ENCODE measurements at regions not wholly inside any gene's neighbourhood (a gene's known extent, or its start where the extent isn't known, plus 50 kb on each side); places are given as distances from the start of the nearest gene placed in this dataset.

DNA sequence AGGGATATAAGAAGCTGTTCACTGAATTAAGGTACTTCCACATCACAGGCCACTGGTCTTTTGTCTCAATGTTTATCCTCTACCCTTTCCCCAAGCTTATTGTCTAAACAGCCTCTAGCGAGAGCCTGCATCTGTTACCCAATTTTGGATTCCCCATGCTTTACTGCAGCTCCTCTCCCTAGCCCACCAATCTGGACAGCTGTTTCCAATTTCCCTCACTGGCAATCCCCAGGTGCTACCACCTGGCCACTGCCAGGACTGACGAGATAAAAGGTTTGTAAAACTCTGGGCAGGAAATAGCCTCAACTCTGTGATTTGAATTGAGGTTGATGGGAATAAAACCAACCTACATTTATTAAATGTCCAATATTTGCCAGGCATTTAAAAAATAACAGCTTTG is 58.0 kb upstream of the TEX9 start:
- TF ChIP-seq POLR2A (IDR thresholded peaks at IDR 0.05), result no peak
- TF ChIP-seq, protein P1, sequence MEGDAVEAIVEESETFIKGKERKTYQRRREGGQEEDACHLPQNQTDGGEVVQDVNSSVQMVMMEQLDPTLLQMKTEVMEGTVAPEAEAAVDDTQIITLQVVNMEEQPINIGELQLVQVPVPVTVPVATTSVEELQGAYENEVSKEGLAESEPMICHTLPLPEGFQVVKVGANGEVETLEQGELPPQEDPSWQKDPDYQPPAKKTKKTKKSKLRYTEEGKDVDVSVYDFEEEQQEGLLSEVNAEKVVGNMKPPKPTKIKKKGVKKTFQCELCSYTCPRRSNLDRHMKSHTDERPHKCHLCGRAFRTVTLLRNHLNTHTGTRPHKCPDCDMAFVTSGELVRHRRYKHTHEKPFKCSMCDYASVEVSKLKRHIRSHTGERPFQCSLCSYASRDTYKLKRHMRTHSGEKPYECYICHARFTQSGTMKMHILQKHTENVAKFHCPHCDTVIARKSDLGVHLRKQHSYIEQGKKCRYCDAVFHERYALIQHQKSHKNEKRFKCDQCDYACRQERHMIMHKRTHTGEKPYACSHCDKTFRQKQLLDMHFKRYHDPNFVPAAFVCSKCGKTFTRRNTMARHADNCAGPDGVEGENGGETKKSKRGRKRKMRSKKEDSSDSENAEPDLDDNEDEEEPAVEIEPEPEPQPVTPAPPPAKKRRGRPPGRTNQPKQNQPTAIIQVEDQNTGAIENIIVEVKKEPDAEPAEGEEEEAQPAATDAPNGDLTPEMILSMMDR (IDR thresholded peaks at IDR 0.05), result no peak
- no peaks in the 10 kb centered on the region for H3K27me3 ChIP-seq
- H3K9me3 ChIP-seq, result no peaks in the 10 kb centered on the region
- DNase-seq, result no peak
- no peak overlapping the region for H3K4me3 ChIP-seq
- H3K36me3 ChIP-seq, result no peaks in the 10 kb centered on the region
- H3K4me1 ChIP-seq, result no peaks in the 10 kb centered on the region
- H3K27ac ChIP-seq, result no peak overlapping the region

DNA sequence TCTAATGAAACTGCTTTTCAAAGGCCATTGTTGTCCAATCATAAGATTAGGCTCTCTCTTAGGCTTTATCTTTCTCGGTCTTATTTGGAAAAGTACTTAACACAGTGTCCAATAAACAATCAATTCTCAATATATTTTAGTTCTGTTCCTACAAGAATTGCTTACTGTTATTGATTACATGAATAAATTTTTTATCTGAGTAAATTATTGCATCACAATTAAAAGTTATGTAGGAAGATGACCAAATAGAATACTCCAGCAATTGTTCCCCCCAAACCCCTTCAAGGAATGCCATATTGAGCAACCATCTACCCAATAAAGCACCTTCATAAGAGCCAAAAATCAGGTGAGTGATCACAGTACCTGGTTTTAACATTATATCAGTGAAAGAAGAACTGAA is 55.0 kb upstream of the RFX7 start:
- no peak overlapping the region for H3K27ac ChIP-seq
- H3K27me3 ChIP-seq, result no peaks in the 10 kb centered on the region
- no peaks in the 10 kb centered on the region for H3K9me3 ChIP-seq
- H3K36me3 ChIP-seq, result no peaks in the 10 kb centered on the region
- H3K4me3 ChIP-seq, result no peak overlapping the region
- H3K4me1 ChIP-seq, result no peaks in the 10 kb centered on the region
- TF ChIP-seq, protein P1 (IDR thresholded peaks at IDR 0.05), result no peak
- no peak for TF ChIP-seq POLR2A (IDR thresholded peaks at IDR 0.05)
- no peak for DNase-seq

DNA sequence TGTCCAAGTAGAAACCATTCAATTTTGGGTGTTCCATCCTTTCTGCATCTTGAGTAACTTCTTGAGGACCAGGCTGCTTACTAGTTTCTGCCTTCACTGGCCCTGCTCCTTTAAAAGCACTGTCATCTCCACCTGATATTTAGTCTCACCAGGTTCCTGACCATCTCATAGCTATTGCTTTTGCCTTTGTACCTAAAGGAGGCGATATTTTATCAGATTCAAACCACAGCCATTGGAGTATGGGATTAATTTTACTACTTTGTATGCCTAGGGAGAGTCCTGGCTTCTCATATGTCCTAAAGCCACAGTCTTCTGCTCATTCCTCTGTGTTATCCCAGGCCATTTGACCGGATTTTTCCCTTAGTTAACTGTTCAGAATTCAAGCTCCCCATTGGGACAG is 51.8 kb upstream of the RFX7 start:
- no peak for TF ChIP-seq POLR2A (IDR thresholded peaks at IDR 0.05)
- TF ChIP-seq, protein P1 (IDR thresholded peaks at IDR 0.05), result peak in 2 of 6 experiments; percentile 23 to 26
- H3K9me3 ChIP-seq, result no peaks in the 10 kb centered on the region
- no peaks in the 10 kb centered on the region for H3K4me1 ChIP-seq
- H3K27me3 ChIP-seq, result no peaks in the 10 kb centered on the region
- no peak overlapping the region for H3K4me3 ChIP-seq
- no peak for DNase-seq
- H3K27ac ChIP-seq, result no peak overlapping the region
- no peaks in the 10 kb centered on the region for H3K36me3 ChIP-seq

DNA sequence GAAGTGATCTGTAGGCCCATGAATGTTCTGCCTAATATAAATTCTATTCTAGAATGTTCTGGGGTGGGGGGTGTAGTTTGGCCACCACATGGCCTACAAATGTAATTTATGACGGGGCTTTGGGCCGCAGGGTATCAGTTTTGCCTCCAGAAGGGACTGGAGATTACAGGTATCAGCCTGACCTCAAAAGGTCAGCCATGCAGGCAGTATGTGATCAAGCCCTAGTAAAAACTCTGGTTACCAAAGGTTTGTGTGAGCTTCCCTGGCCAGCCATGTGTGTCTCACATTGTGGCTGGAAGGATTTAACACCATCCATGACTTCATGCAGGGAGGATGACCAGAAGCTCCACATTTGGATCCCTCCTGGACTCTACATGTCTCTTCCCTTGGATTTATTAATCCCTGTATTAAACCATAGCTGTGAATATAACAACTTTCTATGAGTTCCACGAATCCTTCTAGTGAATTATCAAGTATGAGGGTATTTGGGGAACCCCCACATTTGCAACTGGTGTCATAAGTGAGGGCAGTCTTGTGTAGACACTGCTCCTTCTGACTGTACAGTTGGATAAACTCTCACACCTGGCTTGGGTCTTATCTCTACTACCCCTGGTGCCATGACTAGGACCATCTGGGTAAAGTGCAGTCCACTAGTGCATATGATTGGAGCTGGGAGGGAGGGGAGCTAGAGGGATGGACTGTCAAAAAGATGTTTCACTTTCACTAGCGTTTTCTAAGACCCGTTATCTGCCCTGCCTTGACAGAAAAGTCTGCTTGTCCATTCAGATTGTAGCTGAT is 50.0 kb upstream of the RFX7 start:
- Histone ChIP-seq H3K27me3 (no peaks in the 10 kb centered on the region), H3K4me1 (no peaks in the 10 kb centered on the region), H3K27ac (no peak overlapping the region), H3K36me3 (no peaks in the 10 kb centered on the region), H3K9me3 (no peaks in the 10 kb centered on the region), H3K4me3 (no peak overlapping the region)
- no peak for DNase-seq
- TF ChIP-seq, protein P1 (IDR thresholded peaks at IDR 0.05), result no peak
- TF ChIP-seq POLR2A (IDR thresholded peaks at IDR 0.05), result no peak
